ENCODE measurements at regions not wholly inside any gene's neighbourhood (a gene's known extent, or its start where the extent isn't known, plus 50 kb on each side); places are given as distances from the start of the nearest gene placed in this dataset.

DNA sequence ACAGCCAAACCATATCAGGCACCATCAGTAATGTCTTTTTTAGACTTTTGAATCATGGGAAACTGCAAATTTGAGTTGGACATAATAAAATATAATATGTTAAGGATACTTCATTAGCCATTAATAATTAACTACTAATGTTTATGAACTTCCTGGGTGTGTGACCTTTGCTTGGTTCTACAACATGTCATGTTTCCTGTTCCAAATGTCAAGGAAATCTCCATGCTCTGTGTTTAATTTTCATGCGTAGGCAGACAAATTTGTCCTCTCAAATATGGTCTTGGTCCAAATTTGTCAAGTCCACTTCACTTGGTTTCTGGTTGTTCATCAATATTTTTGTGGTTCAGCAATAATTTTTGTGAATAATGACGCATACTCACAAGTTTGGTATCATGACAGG lies 410.5 kb downstream of the BMP2 start:
- DNase-seq (ENCODE audit: low read depth, low spot score) = no peak
- no peaks in the 10 kb centered on the region for H3K36me3 ChIP-seq (ENCODE audit: control insufficient read depth in 2 of 2, extremely low read depth in 1 of 2, insufficient read depth in 2 of 2, low read length in 2 of 2)
- H3K4me2 ChIP-seq (ENCODE audit: control insufficient read depth, extremely low read depth, insufficient read depth, low read depth, low read length) = no peak overlapping the region
- peaks cover 3% of the 10 kb centered on the region for H3K4me1 ChIP-seq (ENCODE audit: control insufficient read depth, extremely low read depth, insufficient read depth, low read length)
- no peaks in the 10 kb centered on the region for H3K9me3 ChIP-seq (ENCODE audit: control insufficient read depth, low read depth, low read length)
- H3K79me2 ChIP-seq (ENCODE audit: control insufficient read depth, insufficient read depth, low read length) = no peaks in the 10 kb centered on the region
- H3K9ac ChIP-seq (ENCODE audit: control insufficient read depth, extremely low read depth, insufficient read depth, low read length) = no peak overlapping the region
- H3K9me1 ChIP-seq (ENCODE audit: control insufficient read depth, extremely low read depth, insufficient read depth, low read length) = no peaks in the 10 kb centered on the region
- H3K4me3 ChIP-seq (ENCODE audit: control insufficient read depth in 2 of 3, extremely low read depth in 1 of 3, insufficient read depth in 2 of 3, low read depth in 1 of 3, low read length in 3 of 3) = no peak overlapping the region
- no peak for FAIRE-seq
- no peak overlapping the region for H2AFZ ChIP-seq (ENCODE audit: control insufficient read depth, low read length)
- H3K27ac ChIP-seq (ENCODE audit: control insufficient read depth, insufficient read depth, low read length) = no peak overlapping the region
- TF ChIP-seq EZH2 (IDR thresholded peaks at IDR 0.05; ENCODE audit: low read length) (no peak), CTCF (optimal IDR thresholded peaks at IDR 0.05 in 1 of 3, IDR thresholded peaks at IDR 0.05 in 1 of 3, conservative IDR thresholded peaks at IDR 0.05 in 1 of 3; ENCODE audit: extremely low read depth in 1 of 3, insufficient read depth in 2 of 3, low read length in 3 of 3) (no peak)
- no peaks in the 10 kb centered on the region for H3K27me3 ChIP-seq (ENCODE audit: control insufficient read depth, extremely low read depth, insufficient read depth, low read length)
- dilution Hi-C loops (cut with MboI; ENCODE audit: extremely low pct_ligation_motif_present, low sequenced_read_pairs) = no loop called here
- H4K20me1 ChIP-seq (ENCODE audit: control insufficient read depth, extremely low read depth, insufficient read depth, low read length) = no peaks in the 10 kb centered on the region

- Histone ChIP-seq H2AFZ (ENCODE audit: control insufficient read depth, low read length) (no peak overlapping the region), H3K4me3 (ENCODE audit: control insufficient read depth in 2 of 3, extremely low read depth in 1 of 3, insufficient read depth in 2 of 3, low read depth in 1 of 3, low read length in 3 of 3) (no peak overlapping the region), H3K79me2 (ENCODE audit: control insufficient read depth, insufficient read depth, low read length) (no peaks in the 10 kb centered on the region), H3K9me1 (ENCODE audit: control insufficient read depth, extremely low read depth, insufficient read depth, low read length) (no peaks in the 10 kb centered on the region), H3K27me3 (ENCODE audit: control insufficient read depth, extremely low read depth, insufficient read depth, low read length) (no peaks in the 10 kb centered on the region), H3K4me1 (ENCODE audit: control insufficient read depth, extremely low read depth, insufficient read depth, low read length) (peaks cover 3% of the 10 kb centered on the region), H4K20me1 (ENCODE audit: control insufficient read depth, extremely low read depth, insufficient read depth, low read length) (no peaks in the 10 kb centered on the region), H3K36me3 (ENCODE audit: control insufficient read depth in 2 of 2, extremely low read depth in 1 of 2, insufficient read depth in 2 of 2, low read length in 2 of 2) (no peaks in the 10 kb centered on the region), H3K27ac (ENCODE audit: control insufficient read depth, insufficient read depth, low read length) (no peak overlapping the region), H3K9me3 (ENCODE audit: control insufficient read depth, low read depth, low read length) (no peaks in the 10 kb centered on the region), H3K4me2 (ENCODE audit: control insufficient read depth, extremely low read depth, insufficient read depth, low read depth, low read length) (no peak overlapping the region), H3K9ac (ENCODE audit: control insufficient read depth, extremely low read depth, insufficient read depth, low read length) (no peak overlapping the region)
- dilution Hi-C loops (cut with MboI; ENCODE audit: extremely low pct_ligation_motif_present, low sequenced_read_pairs) = no loop called here
- FAIRE-seq (peak; percentile 58), DNase-seq (ENCODE audit: low read depth, low spot score) (no peak)
- no peak for TF ChIP-seq CTCF (optimal IDR thresholded peaks at IDR 0.05 in 1 of 3, IDR thresholded peaks at IDR 0.05 in 1 of 3, conservative IDR thresholded peaks at IDR 0.05 in 1 of 3; ENCODE audit: extremely low read depth in 1 of 3, insufficient read depth in 2 of 3, low read length in 3 of 3)
- TF ChIP-seq EZH2 (IDR thresholded peaks at IDR 0.05; ENCODE audit: low read length) = no peak
Observed at GRCh38 chr20:7180256-7181045, 413.0 kb downstream of the BMP2 start.

All from keratinocyte (primary cell).